Adrenal gland (tissue), 9 donors: ENCODE measurements at regions not wholly inside any gene's neighbourhood (a gene's known extent, or its start where the extent isn't known, plus 50 kb on each side); places are given as distances from the start of the nearest gene placed in this dataset.
A peak's percentile ranks its signal among the peaks of the same experiment; 100 is the strongest.

Experiments
- DNase-seq, 7 donors: peaks; one replicate each; pipeline ENCODE4 v3.0.0-alpha.2; 2019 to 2020
- H3K27ac ChIP-seq, 5 donors: fragments of 200-600 bp; sonication (generic) in 4 of 5; 1 replicate in 3 of 5; 2 replicates in 2 of 5; pipeline versions ENCODE4 v1.5.1 to v1.8.0; 2016 to 2020; ENCODE audit warnings: mild to moderate bottlenecking in 1 of 5
- H3K27me3 ChIP-seq: fragments of 200-600 bp; 2 replicates; pipeline ENCODE4 v1.8.0; 2021
- H3K36me3 ChIP-seq, 2 donors: fragments of 200-600 bp; replicated peaks in 1 of 2; 1 replicate in 1 of 2; 2 replicates in 1 of 2; pipeline versions ENCODE4 v1.5.1 to v1.8.0; 2018 to 2022
- H3K4me1 ChIP-seq, 2 donors: fragments of 200-600 bp; replicated peaks in 1 of 2; 1 replicate in 1 of 2; 2 replicates in 1 of 2; pipeline versions ENCODE4 v1.5.1 to v1.8.0; 2018 to 2021
- H3K4me3 ChIP-seq, 4 donors: fragments of 200-600 bp; sonication (generic) in 3 of 4; one replicate each; pipeline ENCODE4 v1.5.1; 2016 to 2018
- H3K9me3 ChIP-seq, 3 donors: fragments of 200-600 bp; sonication (generic) in 1 of 3; replicated peaks in 1 of 3; 1 replicate in 2 of 3; 2 replicates in 1 of 3; pipeline versions ENCODE4 v1.5.1 to v1.8.0; 2016 to 2021
- POLR2A ChIP-seq, 2 donors: fragments of 450-650 bp; IDR thresholded peaks; one replicate each; pipeline ENCODE4 v1.6.1; 2017; ENCODE audit warnings: antibody characterized with exemption in 2 of 2, mild to moderate bottlenecking in 2 of 2, moderate library complexity in 1 of 2
- WGBS, 4 donors: extraction: QIAGEN DNeasy Blood & Tissue Kit in 2 of 4; methylation state at CpG; one replicate each; pipeline versions ENCODE4 v1.1.5 to v1.1.7; 2013 to 2017; 5-methylcytosine and 5-hydroxymethylcytosine counted together
- intact Hi-C, 2 donors: fragments of 100-400 bp; cut with DNase I; formaldehyde crosslinking; loops; one replicate each; pipeline versions ENCODE4 v1.14.1 to v1.15.0; 2022 to 2023
- TF ChIP-seq, protein P1 (sequence below), 6 experiments: fragments of 450-650 bp in 4 of 6; fragments of 200-600 bp in 2 of 6; sonication (generic) in 1 of 6; IDR thresholded peaks; 1 replicate in 5 of 6; 2 replicates in 1 of 6; pipeline versions ENCODE4 v1.5.1 to v1.8.0; 2016 to 2021; ENCODE audit warnings: antibody characterized with exemption in 6 of 6, mild to moderate bottlenecking in 2 of 6, moderate library complexity in 1 of 6
- donor health status: healthy with polysubstance abuse.
- donor health status: Bipolar disorder and iron deficiency.
- donor health status: DM: yes; HTN: yes; CAD: no.
- donor health status: DM: no; HTN: no; CAD: no.
- donor health status: DM: no; HTN: no; CAD: no.

DNA sequence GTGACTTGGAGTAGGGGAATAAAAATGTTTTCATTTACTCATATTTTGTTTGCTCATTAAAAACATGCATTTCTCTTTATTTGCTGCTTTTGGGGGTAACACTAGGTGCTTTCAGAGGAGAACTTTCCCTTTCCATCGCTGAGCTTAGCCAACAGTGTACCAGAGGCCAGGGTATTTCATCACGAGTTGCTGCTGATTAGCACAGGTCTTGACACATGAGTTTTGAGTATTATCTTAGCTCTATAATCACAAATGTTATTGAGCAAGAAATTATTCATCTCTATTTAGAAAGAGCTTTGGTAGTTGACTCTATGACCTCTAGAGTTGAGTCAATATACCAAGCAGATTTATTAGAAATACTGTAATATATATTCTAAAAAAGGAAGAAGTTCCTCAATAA is 375.9 kb downstream of the NXPH1 start:
- Histone ChIP-seq H3K4me3 (no peak overlapping the region), H3K4me1 (no peaks in the 10 kb centered on the region), H3K27ac (no peak overlapping the region), H3K27me3 (no peaks in the 10 kb centered on the region), H3K9me3 (peaks cover 0 to 3% (median 0%) of the 10 kb centered on the region in 3 donors), H3K36me3 (no peaks in the 10 kb centered on the region)
- WGBS, 4 donors = 35 to 57% (median 52%) methylated on average over 2 of the region's 2 CpGs
- peak in 2 of 7 donors; percentile 7 to 23 for DNase-seq
- intact Hi-C loops = no loop called here
- TF ChIP-seq, protein P1, sequence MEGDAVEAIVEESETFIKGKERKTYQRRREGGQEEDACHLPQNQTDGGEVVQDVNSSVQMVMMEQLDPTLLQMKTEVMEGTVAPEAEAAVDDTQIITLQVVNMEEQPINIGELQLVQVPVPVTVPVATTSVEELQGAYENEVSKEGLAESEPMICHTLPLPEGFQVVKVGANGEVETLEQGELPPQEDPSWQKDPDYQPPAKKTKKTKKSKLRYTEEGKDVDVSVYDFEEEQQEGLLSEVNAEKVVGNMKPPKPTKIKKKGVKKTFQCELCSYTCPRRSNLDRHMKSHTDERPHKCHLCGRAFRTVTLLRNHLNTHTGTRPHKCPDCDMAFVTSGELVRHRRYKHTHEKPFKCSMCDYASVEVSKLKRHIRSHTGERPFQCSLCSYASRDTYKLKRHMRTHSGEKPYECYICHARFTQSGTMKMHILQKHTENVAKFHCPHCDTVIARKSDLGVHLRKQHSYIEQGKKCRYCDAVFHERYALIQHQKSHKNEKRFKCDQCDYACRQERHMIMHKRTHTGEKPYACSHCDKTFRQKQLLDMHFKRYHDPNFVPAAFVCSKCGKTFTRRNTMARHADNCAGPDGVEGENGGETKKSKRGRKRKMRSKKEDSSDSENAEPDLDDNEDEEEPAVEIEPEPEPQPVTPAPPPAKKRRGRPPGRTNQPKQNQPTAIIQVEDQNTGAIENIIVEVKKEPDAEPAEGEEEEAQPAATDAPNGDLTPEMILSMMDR (IDR thresholded peaks at IDR 0.05) = no peak
- TF ChIP-seq POLR2A (IDR thresholded peaks at IDR 0.05) = no peak

DNA sequence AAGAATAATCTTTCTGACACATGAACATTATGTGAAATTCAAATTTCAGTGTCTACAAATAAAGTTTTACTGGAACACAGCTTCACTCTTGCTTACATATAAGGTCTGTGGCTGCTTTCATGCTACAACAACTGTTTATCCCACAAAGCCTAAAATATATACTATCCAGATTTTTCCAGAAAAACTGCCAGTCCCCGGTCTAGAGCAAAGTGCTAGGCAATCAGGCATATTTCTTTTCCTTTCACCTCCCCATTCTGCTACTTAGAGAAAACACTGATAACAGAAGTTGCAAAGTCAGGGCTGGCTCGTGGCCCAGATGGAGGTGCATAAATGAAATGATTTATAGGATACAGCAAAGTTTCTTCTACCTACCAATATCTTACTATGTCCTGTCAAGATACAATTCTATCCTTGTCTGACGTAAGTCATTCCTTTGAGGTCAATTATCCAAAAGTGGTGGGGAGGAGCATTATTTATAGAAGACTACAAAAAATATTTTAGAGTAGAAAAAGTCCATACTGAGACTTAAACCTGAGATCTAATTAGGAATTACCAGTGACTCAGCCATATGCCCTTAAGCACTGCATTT is 384.1 kb downstream of the NXPH1 start:
- peaks cover 0 to 3% (median 0%) of the 10 kb centered on the region in 3 donors for H3K9me3 ChIP-seq
- no peak overlapping the region for H3K27ac ChIP-seq
- H3K36me3 ChIP-seq = no peaks in the 10 kb centered on the region
- WGBS, 4 donors = 11 to 13% (median 12%) methylated on average over 3 of the region's 3 CpGs
- no peaks in the 10 kb centered on the region for H3K4me1 ChIP-seq
- H3K27me3 ChIP-seq = no peaks in the 10 kb centered on the region
- intact Hi-C loops = no loop called here
- peak in 3 of 7 donors; percentile 14 to 42 (median 28) for DNase-seq
- TF ChIP-seq, protein P1 (IDR thresholded peaks at IDR 0.05) = no peak
- TF ChIP-seq POLR2A (IDR thresholded peaks at IDR 0.05) = no peak
- no peak overlapping the region for H3K4me3 ChIP-seq

DNA sequence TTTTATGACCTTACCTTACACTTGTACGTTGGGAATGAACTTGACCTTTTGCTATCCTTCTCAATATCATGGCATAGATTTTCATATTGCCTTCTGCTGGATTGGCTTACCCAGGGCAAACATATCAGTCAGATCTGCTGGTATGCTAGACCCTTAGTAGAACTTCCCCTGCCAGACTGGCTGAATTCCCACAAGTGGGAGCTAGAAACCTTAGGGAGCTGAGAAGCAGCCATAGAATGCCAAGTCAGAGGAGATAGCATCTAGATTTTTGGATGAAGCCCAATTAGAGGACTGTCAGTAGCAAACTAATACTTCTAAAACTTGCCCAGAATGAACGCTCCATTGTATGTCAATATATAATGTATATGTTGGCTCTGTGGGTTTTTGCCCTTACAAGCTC is 385.0 kb downstream of the NXPH1 start:
- TF ChIP-seq POLR2A (IDR thresholded peaks at IDR 0.05) = no peak
- TF ChIP-seq, protein P1 (IDR thresholded peaks at IDR 0.05) = no peak
- Histone ChIP-seq H3K4me1 (no peaks in the 10 kb centered on the region), H3K27ac (no peak overlapping the region), H3K36me3 (no peaks in the 10 kb centered on the region), H3K4me3 (no peak overlapping the region), H3K27me3 (no peaks in the 10 kb centered on the region), H3K9me3 (no peaks in the 10 kb centered on the region)
- intact Hi-C loops = no loop called here
- no peak for DNase-seq
- 54 to 70% (median 62%) methylated on average over 2 of the region's 2 CpGs for WGBS, 4 donors

DNA sequence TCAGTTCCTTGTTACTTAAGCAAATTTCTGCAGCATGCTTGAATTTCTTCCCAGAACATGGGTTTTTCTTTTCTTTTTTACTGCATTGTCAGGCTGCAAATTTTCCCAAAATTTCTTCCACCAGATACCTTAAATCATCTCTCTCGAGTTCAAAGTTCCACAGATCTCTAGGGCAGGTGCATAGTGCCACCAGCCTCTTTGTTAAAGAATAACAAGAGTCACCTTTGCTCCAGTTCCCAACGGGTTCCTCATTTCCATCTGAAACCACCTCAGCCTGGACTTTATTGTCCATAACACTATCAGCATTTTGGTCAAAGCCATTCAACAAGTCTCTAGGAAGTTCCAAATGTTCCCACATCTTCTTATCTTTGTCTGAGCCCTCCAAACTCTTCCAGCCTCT is 389.2 kb downstream of the NXPH1 start:
- H3K4me1 ChIP-seq = no peaks in the 10 kb centered on the region
- intact Hi-C loops = no loop called here
- H3K27ac ChIP-seq = no peak overlapping the region
- DNase-seq = no peak
- no peaks in the 10 kb centered on the region for H3K9me3 ChIP-seq
- H3K27me3 ChIP-seq = no peaks in the 10 kb centered on the region
- no peak overlapping the region for H3K4me3 ChIP-seq
- TF ChIP-seq, protein P1 (IDR thresholded peaks at IDR 0.05) = no peak
- no peak for TF ChIP-seq POLR2A (IDR thresholded peaks at IDR 0.05)
- no peaks in the 10 kb centered on the region for H3K36me3 ChIP-seq
- 56 to 70% (median 67%) methylated on average over 2 of the region's 2 CpGs for WGBS, 4 donors
